HG03521 (cell line): ENCODE measurements at regions not wholly inside any gene's neighbourhood (a gene's known extent, or its start where the extent isn't known, plus 50 kb on each side); places are given as distances from the start of the nearest gene placed in this dataset.

Experiments
- ATAC-seq: cut with Tn5 transposase; IDR thresholded peaks from one replicate; pipeline ENCODE4 v1.9.1; 2021; ENCODE audit warnings: mild to moderate bottlenecking, moderate library complexity; ENCODE audit not compliant: unreplicated experiment

GRCh38 chr2:3101016-3101942 is 276.3 kb downstream of the EIPR1 start:
- no peak for ATAC-seq

GRCh38 chr2:3100386-3100785 is 277.2 kb downstream of the EIPR1 start:
- no peak for ATAC-seq

GRCh38 chr2:3099860-3100234 is 277.8 kb downstream of the EIPR1 start:
- ATAC-seq = no peak

GRCh38 chr2:3099145-3099859 is 278.3 kb downstream of the EIPR1 start:
- ATAC-seq = no peak

- ATAC-seq = no peak
Observed at GRCh38 chr2:3098231-3098630, 279.4 kb downstream of the EIPR1 start.

GRCh38 chr2:3097804-3098203 is 279.8 kb downstream of the EIPR1 start:
- ATAC-seq = no peak

GRCh38 chr2:3094999-3095958 is 282.3 kb downstream of the EIPR1 start:
- no peak for ATAC-seq

- no peak for ATAC-seq
Observed at GRCh38 chr2:3094318-3094717, 283.3 kb downstream of the EIPR1 start.

- no peak for ATAC-seq
Observed at GRCh38 chr2:3091696-3092095, 285.9 kb downstream of the EIPR1 start.

GRCh38 chr2:3082705-3083104 is 294.9 kb downstream of the EIPR1 start:
- no peak for ATAC-seq

GRCh38 chr2:3079959-3080948 is 297.4 kb downstream of the EIPR1 start:
- no peak for ATAC-seq

GRCh38 chr2:3079466-3079865 is 298.2 kb downstream of the EIPR1 start:
- ATAC-seq = no peak

- ATAC-seq = no peak
Observed at GRCh38 chr2:3078684-3079083, 298.9 kb downstream of the EIPR1 start.

- no peak for ATAC-seq
Observed at GRCh38 chr2:3076848-3077642, 300.6 kb downstream of the EIPR1 start.

- no peak for ATAC-seq
Observed at GRCh38 chr2:3075991-3076340, 301.7 kb downstream of the EIPR1 start.

GRCh38 chr2:3075316-3075990 is 302.2 kb downstream of the EIPR1 start:
- no peak for ATAC-seq

GRCh38 chr2:3073704-3074103 is 303.9 kb downstream of the EIPR1 start:
- no peak for ATAC-seq

- ATAC-seq = no peak
Observed at GRCh38 chr2:3073041-3073595, 304.5 kb downstream of the EIPR1 start.
